KBM-7 (cell line): ENCODE measurements at regions not wholly inside any gene's neighbourhood (a gene's known extent, or its start where the extent isn't known, plus 50 kb on each side); places are given as distances from the start of the nearest gene placed in this dataset.

Source experiments
- DNase-seq: peaks from one replicate; pipeline ENCODE4 v3.0.0-alpha.2; 2015
- in situ Hi-C: fragments of 300-500 bp; cut with MboI; formaldehyde crosslinking; loops from 2 replicates; pipeline ENCODE4 v1.14.3; 2020; ENCODE audit warnings: low sequenced_read_pairs, low pct_unique_long_range_greater_than_20kb, mixed read lengths

- in situ Hi-C loops = no loop called here
- DNase-seq = no peak
Measured at GRCh38 chr15:53462651-53463050, 296.8 kb downstream of the WDR72 start.

GRCh38 chr15:53461677-53462076, 297.8 kb downstream of the WDR72 start:
- no peak for DNase-seq
- in situ Hi-C loops = no loop called here

- in situ Hi-C loops = no loop called here
- no peak for DNase-seq
Measured at GRCh38 chr15:53458736-53459135, 300.7 kb downstream of the WDR72 start.

- no peak for DNase-seq
- in situ Hi-C loops = no loop called here
Measured at GRCh38 chr15:53457479-53457878, 302.0 kb downstream of the WDR72 start.

- no peak for DNase-seq
- in situ Hi-C loops = no loop called here
Measured at GRCh38 chr15:53454843-53455721, 304.4 kb downstream of the WDR72 start.

- in situ Hi-C loops = no loop called here
- DNase-seq = no peak
Measured at GRCh38 chr15:53454535-53454842, 305.0 kb downstream of the WDR72 start.

- DNase-seq = no peak
- in situ Hi-C loops = no loop called here
Measured at GRCh38 chr15:53453253-53454105, 306.0 kb downstream of the WDR72 start.

- no peak for DNase-seq
- in situ Hi-C loops = no loop called here
Measured at GRCh38 chr15:53448232-53449015, 311.0 kb downstream of the WDR72 start.

GRCh38 chr15:53447742-53448141, 311.7 kb downstream of the WDR72 start:
- in situ Hi-C loops = no loop called here
- no peak for DNase-seq

- no peak for DNase-seq
- in situ Hi-C loops = no loop called here
Measured at GRCh38 chr15:53447053-53447574, 312.3 kb downstream of the WDR72 start.

- in situ Hi-C loops = no loop called here
- no peak for DNase-seq
Measured at GRCh38 chr15:53446376-53446775, 313.1 kb downstream of the WDR72 start.

- no peak for DNase-seq
- in situ Hi-C loops = no loop called here
Measured at GRCh38 chr15:53445531-53445930, 313.9 kb downstream of the WDR72 start.

GRCh38 chr15:53437985-53438841, 321.2 kb downstream of the WDR72 start:
- DNase-seq = no peak
- in situ Hi-C loops = no loop called here

GRCh38 chr15:53437366-53437765, 322.1 kb downstream of the WDR72 start:
- no peak for DNase-seq
- in situ Hi-C loops = no loop called here

GRCh38 chr15:53434174-53434678, 325.2 kb downstream of the WDR72 start:
- no peak for DNase-seq
- in situ Hi-C loops = no loop called here

GRCh38 chr15:53416219-53416940, 343.1 kb downstream of the WDR72 start:
- in situ Hi-C loops = no loop called here
- DNase-seq = no peak

- DNase-seq = no peak
- in situ Hi-C loops = no loop called here
Measured at GRCh38 chr15:53414167-53414566, 345.3 kb downstream of the WDR72 start.

- in situ Hi-C loops = no loop called here
Measured at GRCh38 chr15:53412542-53412941, 346.9 kb downstream of the WDR72 start.

More at GRCh38 chr15:53412542-53412941, 346.9 kb downstream of the WDR72 start:
- no peak for DNase-seq
